ENCODE measurements at regions not wholly inside any gene's neighbourhood (a gene's known extent, or its start where the extent isn't known, plus 50 kb on each side); places are given as distances from the start of the nearest gene placed in this dataset.

DNA sequence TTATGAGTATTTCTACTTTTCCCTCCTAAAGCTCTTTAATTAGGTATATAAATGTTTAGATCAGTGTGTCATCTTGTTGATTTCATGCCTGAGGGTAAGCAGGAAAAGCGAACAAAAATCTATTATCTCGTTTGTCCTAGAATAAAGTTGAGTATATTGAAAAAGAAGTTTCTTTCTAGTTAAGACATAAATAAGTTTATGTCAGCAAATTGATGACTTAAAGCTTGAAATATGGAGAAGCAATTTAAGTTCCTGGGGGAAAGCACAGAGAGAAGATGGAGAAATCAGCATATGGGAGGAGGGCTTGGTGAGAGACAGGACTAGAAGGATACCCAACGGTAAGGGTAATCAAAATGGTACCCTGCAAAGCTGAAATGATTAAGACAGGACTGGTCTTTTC lies 813.4 kb downstream of the MTRR start:
- no peaks in the 10 kb centered on the region for H3K36me3 ChIP-seq (replicated peaks; ENCODE audit: low read depth, low read length)
- no peak for TF ChIP-seq CTCF (IDR thresholded peaks at IDR 0.05; ENCODE audit: low read depth, low read length)
- no peak for TF ChIP-seq EZH2phosphoT487 (IDR thresholded peaks at IDR 0.05; ENCODE audit: low read depth)
- no peaks in the 10 kb centered on the region for H3K27me3 ChIP-seq (ENCODE audit: low read depth, low read length)
- no peak overlapping the region for H3K4me3 ChIP-seq (ENCODE audit: low read length)
- no peak overlapping the region for H2AFZ ChIP-seq (ENCODE audit: low read depth, low read length)
- H3K4me2 ChIP-seq (ENCODE audit: low read length), result no peak overlapping the region
- no peaks in the 10 kb centered on the region for H3K79me2 ChIP-seq (ENCODE audit: low read length)
- H3K9ac ChIP-seq (ENCODE audit: low read length), result no peak overlapping the region
- H3K27ac ChIP-seq (ENCODE audit: low read length), result no peak overlapping the region
- H3K9me3 ChIP-seq (ENCODE audit: insufficient read depth, low read length), result no peaks in the 10 kb centered on the region
- H3K4me1 ChIP-seq (ENCODE audit: low read length), result no peaks in the 10 kb centered on the region
- no peaks in the 10 kb centered on the region for H4K20me1 ChIP-seq (ENCODE audit: insufficient read depth, low read length)

GRCh38 chr5:8683496-8683895 lies 814.5 kb downstream of the MTRR start:
- H3K9me3 ChIP-seq (ENCODE audit: insufficient read depth, low read length), result no peaks in the 10 kb centered on the region
- no peak overlapping the region for H2AFZ ChIP-seq (ENCODE audit: low read depth, low read length)
- no peaks in the 10 kb centered on the region for H3K36me3 ChIP-seq (replicated peaks; ENCODE audit: low read depth, low read length)
- H3K27me3 ChIP-seq (ENCODE audit: low read depth, low read length), result no peaks in the 10 kb centered on the region
- H4K20me1 ChIP-seq (ENCODE audit: insufficient read depth, low read length), result no peaks in the 10 kb centered on the region
- H3K27ac ChIP-seq (ENCODE audit: low read length), result no peak overlapping the region
- H3K9ac ChIP-seq (ENCODE audit: low read length), result no peak overlapping the region
- no peaks in the 10 kb centered on the region for H3K79me2 ChIP-seq (ENCODE audit: low read length)
- no peaks in the 10 kb centered on the region for H3K4me1 ChIP-seq (ENCODE audit: low read length)
- H3K4me3 ChIP-seq (ENCODE audit: low read length), result no peak overlapping the region
- TF ChIP-seq CTCF (IDR thresholded peaks at IDR 0.05; ENCODE audit: low read depth, low read length), result no peak
- TF ChIP-seq EZH2phosphoT487 (IDR thresholded peaks at IDR 0.05; ENCODE audit: low read depth), result no peak
- no peak overlapping the region for H3K4me2 ChIP-seq (ENCODE audit: low read length)

- no peaks in the 10 kb centered on the region for H4K20me1 ChIP-seq (ENCODE audit: insufficient read depth, low read length)
- peak; percentile 34 for TF ChIP-seq CTCF (IDR thresholded peaks at IDR 0.05; ENCODE audit: low read depth, low read length)
- TF ChIP-seq EZH2phosphoT487 (IDR thresholded peaks at IDR 0.05; ENCODE audit: low read depth), result no peak
- H3K4me1 ChIP-seq (ENCODE audit: low read length), result peaks cover 4% of the 10 kb centered on the region; the same call in 1 of the 2 replicates
- H3K27ac ChIP-seq (ENCODE audit: low read length), result no peak overlapping the region
- H3K4me2 ChIP-seq (ENCODE audit: low read length), result no peak overlapping the region
- H3K79me2 ChIP-seq (ENCODE audit: low read length), result no peaks in the 10 kb centered on the region
- H3K9me3 ChIP-seq (ENCODE audit: insufficient read depth, low read length), result no peaks in the 10 kb centered on the region
- no peaks in the 10 kb centered on the region for H3K36me3 ChIP-seq (replicated peaks; ENCODE audit: low read depth, low read length)
- H2AFZ ChIP-seq (ENCODE audit: low read depth, low read length), result no peak overlapping the region
- H3K9ac ChIP-seq (ENCODE audit: low read length), result no peak overlapping the region
- H3K27me3 ChIP-seq (ENCODE audit: low read depth, low read length), result no peaks in the 10 kb centered on the region
- no peak overlapping the region for H3K4me3 ChIP-seq (ENCODE audit: low read length)
Measured at GRCh38 chr5:8685704-8686103, 816.8 kb downstream of the MTRR start.

GRCh38 chr5:8686707-8687106 lies 817.8 kb downstream of the MTRR start:
- Histone ChIP-seq H3K9ac (ENCODE audit: low read length) (no peak overlapping the region), H3K4me3 (ENCODE audit: low read length) (no peak overlapping the region), H3K27ac (ENCODE audit: low read length) (no peak overlapping the region), H3K36me3 (replicated peaks; ENCODE audit: low read depth, low read length) (no peaks in the 10 kb centered on the region), H2AFZ (ENCODE audit: low read depth, low read length) (no peak overlapping the region), H3K79me2 (ENCODE audit: low read length) (no peaks in the 10 kb centered on the region), H4K20me1 (ENCODE audit: insufficient read depth, low read length) (no peaks in the 10 kb centered on the region), H3K9me3 (ENCODE audit: insufficient read depth, low read length) (no peaks in the 10 kb centered on the region), H3K4me1 (ENCODE audit: low read length) (peaks cover 8% of the 10 kb centered on the region; the same call in 1 of the 2 replicates), H3K4me2 (ENCODE audit: low read length) (no peak overlapping the region), H3K27me3 (ENCODE audit: low read depth, low read length) (no peaks in the 10 kb centered on the region)
- TF ChIP-seq EZH2phosphoT487 (IDR thresholded peaks at IDR 0.05; ENCODE audit: low read depth), result no peak
- no peak for TF ChIP-seq CTCF (IDR thresholded peaks at IDR 0.05; ENCODE audit: low read depth, low read length)
